ENCODE measurements at regions not wholly inside any gene's neighbourhood (a gene's known extent, or its start where the extent isn't known, plus 50 kb on each side); places are given as distances from the start of the nearest gene placed in this dataset.

DNA sequence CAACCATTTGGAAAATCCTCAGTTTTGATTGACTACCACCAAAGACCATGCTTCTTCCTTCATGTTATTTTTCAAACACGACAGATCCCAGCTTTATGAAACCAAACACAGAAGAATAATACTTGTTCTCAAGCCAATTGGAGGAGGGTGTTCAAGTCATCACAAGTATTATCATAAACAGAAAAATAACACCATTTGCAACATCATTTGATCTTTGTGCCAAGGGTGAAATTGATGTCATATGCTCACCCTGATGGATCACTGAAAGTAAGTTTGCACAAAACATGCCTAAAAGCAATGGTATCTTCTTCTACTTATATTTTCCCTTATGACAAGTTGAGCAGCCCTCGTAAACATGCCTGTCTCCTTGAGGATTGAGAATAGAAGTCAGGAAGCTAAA is 448.0 kb upstream of the ZEB2 start:
- TF ChIP-seq, protein P1, sequence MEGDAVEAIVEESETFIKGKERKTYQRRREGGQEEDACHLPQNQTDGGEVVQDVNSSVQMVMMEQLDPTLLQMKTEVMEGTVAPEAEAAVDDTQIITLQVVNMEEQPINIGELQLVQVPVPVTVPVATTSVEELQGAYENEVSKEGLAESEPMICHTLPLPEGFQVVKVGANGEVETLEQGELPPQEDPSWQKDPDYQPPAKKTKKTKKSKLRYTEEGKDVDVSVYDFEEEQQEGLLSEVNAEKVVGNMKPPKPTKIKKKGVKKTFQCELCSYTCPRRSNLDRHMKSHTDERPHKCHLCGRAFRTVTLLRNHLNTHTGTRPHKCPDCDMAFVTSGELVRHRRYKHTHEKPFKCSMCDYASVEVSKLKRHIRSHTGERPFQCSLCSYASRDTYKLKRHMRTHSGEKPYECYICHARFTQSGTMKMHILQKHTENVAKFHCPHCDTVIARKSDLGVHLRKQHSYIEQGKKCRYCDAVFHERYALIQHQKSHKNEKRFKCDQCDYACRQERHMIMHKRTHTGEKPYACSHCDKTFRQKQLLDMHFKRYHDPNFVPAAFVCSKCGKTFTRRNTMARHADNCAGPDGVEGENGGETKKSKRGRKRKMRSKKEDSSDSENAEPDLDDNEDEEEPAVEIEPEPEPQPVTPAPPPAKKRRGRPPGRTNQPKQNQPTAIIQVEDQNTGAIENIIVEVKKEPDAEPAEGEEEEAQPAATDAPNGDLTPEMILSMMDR (conservative IDR thresholded peaks at IDR 0.05 in 1 of 2, IDR thresholded peaks at IDR 0.05 in 1 of 2; ENCODE audit: low read depth in 1 of 2, low read length in 2 of 2), result no peak
- TF ChIP-seq EZH2 (IDR thresholded peaks at IDR 0.05; ENCODE audit: low read length, missing control alignments), result no peak

Measured in fibroblast of lung (primary cell).